IPS-15b (cell line): ENCODE measurements at regions not wholly inside any gene's neighbourhood (a gene's known extent, or its start where the extent isn't known, plus 50 kb on each side); places are given as distances from the start of the nearest gene placed in this dataset.
"Not testable (repeated sequence)": the region's sequence is repeated elsewhere in the genome, so short reads cannot be mapped to it uniquely, and the experiment has no call there.

Experiments
- H3K27me3 ChIP-seq: one replicate; pipeline ENCODE4 v1.6.1; 2013; ENCODE audit warnings: low read length; ENCODE audit not compliant: control insufficient read depth, insufficient read depth
- H3K36me3 ChIP-seq: one replicate; pipeline ENCODE4 v1.6.1; 2013; ENCODE audit warnings: low read length; ENCODE audit not compliant: control insufficient read depth, insufficient read depth
- H3K4me1 ChIP-seq: one replicate; pipeline ENCODE4 v1.6.1; 2013; ENCODE audit warnings: mild to moderate bottlenecking, low read length; ENCODE audit not compliant: control insufficient read depth, insufficient read depth
- H3K4me3 ChIP-seq: one replicate; pipeline ENCODE4 v1.5.1; 2013; ENCODE audit warnings: low read depth, low read length
- H3K9ac ChIP-seq: one replicate; pipeline ENCODE4 v1.6.1; 2013; ENCODE audit warnings: low read depth, mild to moderate bottlenecking, low read length
- H3K9me3 ChIP-seq: one replicate; pipeline ENCODE4 v1.6.1; 2013; ENCODE audit warnings: mild to moderate bottlenecking, low read length; ENCODE audit not compliant: control insufficient read depth, insufficient read depth

GRCh38 chr4:13992975-13993520 lies 365.5 kb upstream of the BOD1L1 start:
- no peaks in the 10 kb centered on the region for H3K4me1 ChIP-seq
- H3K36me3 ChIP-seq, result no peaks in the 10 kb centered on the region
- no peaks in the 10 kb centered on the region for H3K9me3 ChIP-seq
- no peaks in the 10 kb centered on the region for H3K27me3 ChIP-seq
- no peak overlapping the region for H3K4me3 ChIP-seq
- H3K9ac ChIP-seq, result no peak overlapping the region

GRCh38 chr4:13994016-13994415 lies 366.5 kb upstream of the BOD1L1 start:
- Histone ChIP-seq H3K27me3 (no peaks in the 10 kb centered on the region), H3K9ac (no peak overlapping the region), H3K36me3 (no peaks in the 10 kb centered on the region), H3K4me3 (no peak overlapping the region), H3K4me1 (no peaks in the 10 kb centered on the region), H3K9me3 (no peaks in the 10 kb centered on the region)

GRCh38 chr4:13998850-13999445 lies 371.4 kb upstream of the BOD1L1 start:
- no peak overlapping the region for H3K4me3 ChIP-seq

GRCh38 chr4:14000091-14000814 lies 372.7 kb upstream of the BOD1L1 start:
- peaks cover 6% of the 10 kb centered on the region for H3K9me3 ChIP-seq
- no peak overlapping the region for H3K9ac ChIP-seq
- no peak overlapping the region for H3K4me3 ChIP-seq
- no peaks in the 10 kb centered on the region for H3K36me3 ChIP-seq
- H3K4me1 ChIP-seq, result no peaks in the 10 kb centered on the region
- H3K27me3 ChIP-seq, result no peaks in the 10 kb centered on the region

More at GRCh38 chr4:13998850-13999445, 371.4 kb upstream of the BOD1L1 start:
- Histone ChIP-seq H3K27me3 (no peaks in the 10 kb centered on the region), H3K4me1 (no peaks in the 10 kb centered on the region), H3K9me3 (peaks cover 6% of the 10 kb centered on the region), H3K36me3 (no peaks in the 10 kb centered on the region), H3K9ac (no peak overlapping the region)

- not testable (repeated sequence) for H3K9me3 ChIP-seq, H3K9ac ChIP-seq, H3K4me3 ChIP-seq, H3K27me3 ChIP-seq, H3K36me3 ChIP-seq, H3K4me1 ChIP-seq
Measured at GRCh38 chr4:14002331-14002730, 374.8 kb upstream of the BOD1L1 start.

GRCh38 chr4:14008494-14008893 lies 381.0 kb upstream of the BOD1L1 start:
- H3K4me1 ChIP-seq, result no peaks in the 10 kb centered on the region
- H3K9ac ChIP-seq, result no peak overlapping the region
- H3K9me3 ChIP-seq, result no peaks in the 10 kb centered on the region
- H3K27me3 ChIP-seq, result no peaks in the 10 kb centered on the region
- H3K4me3 ChIP-seq, result no peak overlapping the region
- no peaks in the 10 kb centered on the region for H3K36me3 ChIP-seq

GRCh38 chr4:14018191-14018853 lies 390.8 kb upstream of the BOD1L1 start:
- H3K27me3 ChIP-seq, result no peaks in the 10 kb centered on the region
- H3K36me3 ChIP-seq, result no peaks in the 10 kb centered on the region
- H3K4me1 ChIP-seq, result no peaks in the 10 kb centered on the region
- no peak overlapping the region for H3K4me3 ChIP-seq
- no peak overlapping the region for H3K9ac ChIP-seq
- H3K9me3 ChIP-seq, result no peaks in the 10 kb centered on the region

- Histone ChIP-seq H3K9ac (no peak overlapping the region), H3K9me3 (no peaks in the 10 kb centered on the region), H3K36me3 (no peaks in the 10 kb centered on the region), H3K4me3 (no peak overlapping the region), H3K27me3 (no peaks in the 10 kb centered on the region), H3K4me1 (no peaks in the 10 kb centered on the region)
Measured at GRCh38 chr4:14022456-14022855, 394.9 kb upstream of the BOD1L1 start.

GRCh38 chr4:14023036-14023435 lies 395.5 kb upstream of the BOD1L1 start:
- no peak overlapping the region for H3K4me3 ChIP-seq
- no peaks in the 10 kb centered on the region for H3K9me3 ChIP-seq
- no peak overlapping the region for H3K9ac ChIP-seq
- no peaks in the 10 kb centered on the region for H3K36me3 ChIP-seq
- no peaks in the 10 kb centered on the region for H3K4me1 ChIP-seq
- no peaks in the 10 kb centered on the region for H3K27me3 ChIP-seq

GRCh38 chr4:14023896-14024295 lies 396.4 kb upstream of the BOD1L1 start:
- Histone ChIP-seq H3K36me3 (no peaks in the 10 kb centered on the region), H3K27me3 (no peaks in the 10 kb centered on the region), H3K9me3 (no peaks in the 10 kb centered on the region), H3K4me1 (no peaks in the 10 kb centered on the region), H3K4me3 (no peak overlapping the region), H3K9ac (no peak overlapping the region)

GRCh38 chr4:14025111-14025510 lies 397.6 kb upstream of the BOD1L1 start:
- no peaks in the 10 kb centered on the region for H3K4me1 ChIP-seq
- no peaks in the 10 kb centered on the region for H3K27me3 ChIP-seq
- no peak overlapping the region for H3K4me3 ChIP-seq
- H3K9ac ChIP-seq, result no peak overlapping the region
- H3K36me3 ChIP-seq, result no peaks in the 10 kb centered on the region
- no peaks in the 10 kb centered on the region for H3K9me3 ChIP-seq

GRCh38 chr4:14025891-14026290 lies 398.4 kb upstream of the BOD1L1 start:
- Histone ChIP-seq H3K9ac (no peak overlapping the region), H3K36me3 (no peaks in the 10 kb centered on the region), H3K9me3 (no peaks in the 10 kb centered on the region), H3K4me3 (no peak overlapping the region), H3K27me3 (no peaks in the 10 kb centered on the region), H3K4me1 (no peaks in the 10 kb centered on the region)
